ENCODE measurements at regions not wholly inside any gene's neighbourhood (a gene's known extent, or its start where the extent isn't known, plus 50 kb on each side); places are given as distances from the start of the nearest gene placed in this dataset.

DNA sequence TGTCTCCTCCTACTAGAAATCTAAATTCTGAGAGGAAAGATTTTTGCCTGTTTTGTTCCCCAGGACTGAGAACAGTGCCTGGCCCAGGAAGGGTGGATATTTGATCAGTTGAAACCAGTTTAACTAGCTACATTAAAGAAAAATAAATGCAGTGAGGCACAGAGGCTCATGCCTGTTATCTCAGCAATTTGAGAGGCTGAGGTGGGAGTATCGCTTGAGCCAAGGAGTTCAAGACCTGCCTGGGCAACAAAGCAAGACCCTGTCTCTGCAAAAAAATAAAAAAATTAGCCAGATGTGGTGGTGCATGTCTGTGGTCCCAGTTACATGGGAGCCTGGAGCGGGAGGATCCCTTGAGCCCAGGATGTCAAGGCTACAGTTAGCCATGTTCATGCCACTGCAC lies 104.8 kb upstream of the CPEB4 start:
- TF ChIP-seq, protein P1, sequence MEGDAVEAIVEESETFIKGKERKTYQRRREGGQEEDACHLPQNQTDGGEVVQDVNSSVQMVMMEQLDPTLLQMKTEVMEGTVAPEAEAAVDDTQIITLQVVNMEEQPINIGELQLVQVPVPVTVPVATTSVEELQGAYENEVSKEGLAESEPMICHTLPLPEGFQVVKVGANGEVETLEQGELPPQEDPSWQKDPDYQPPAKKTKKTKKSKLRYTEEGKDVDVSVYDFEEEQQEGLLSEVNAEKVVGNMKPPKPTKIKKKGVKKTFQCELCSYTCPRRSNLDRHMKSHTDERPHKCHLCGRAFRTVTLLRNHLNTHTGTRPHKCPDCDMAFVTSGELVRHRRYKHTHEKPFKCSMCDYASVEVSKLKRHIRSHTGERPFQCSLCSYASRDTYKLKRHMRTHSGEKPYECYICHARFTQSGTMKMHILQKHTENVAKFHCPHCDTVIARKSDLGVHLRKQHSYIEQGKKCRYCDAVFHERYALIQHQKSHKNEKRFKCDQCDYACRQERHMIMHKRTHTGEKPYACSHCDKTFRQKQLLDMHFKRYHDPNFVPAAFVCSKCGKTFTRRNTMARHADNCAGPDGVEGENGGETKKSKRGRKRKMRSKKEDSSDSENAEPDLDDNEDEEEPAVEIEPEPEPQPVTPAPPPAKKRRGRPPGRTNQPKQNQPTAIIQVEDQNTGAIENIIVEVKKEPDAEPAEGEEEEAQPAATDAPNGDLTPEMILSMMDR (tag by site-specific recombination; IDR thresholded peaks at IDR 0.05): no peak
- TF ChIP-seq, protein P2, sequence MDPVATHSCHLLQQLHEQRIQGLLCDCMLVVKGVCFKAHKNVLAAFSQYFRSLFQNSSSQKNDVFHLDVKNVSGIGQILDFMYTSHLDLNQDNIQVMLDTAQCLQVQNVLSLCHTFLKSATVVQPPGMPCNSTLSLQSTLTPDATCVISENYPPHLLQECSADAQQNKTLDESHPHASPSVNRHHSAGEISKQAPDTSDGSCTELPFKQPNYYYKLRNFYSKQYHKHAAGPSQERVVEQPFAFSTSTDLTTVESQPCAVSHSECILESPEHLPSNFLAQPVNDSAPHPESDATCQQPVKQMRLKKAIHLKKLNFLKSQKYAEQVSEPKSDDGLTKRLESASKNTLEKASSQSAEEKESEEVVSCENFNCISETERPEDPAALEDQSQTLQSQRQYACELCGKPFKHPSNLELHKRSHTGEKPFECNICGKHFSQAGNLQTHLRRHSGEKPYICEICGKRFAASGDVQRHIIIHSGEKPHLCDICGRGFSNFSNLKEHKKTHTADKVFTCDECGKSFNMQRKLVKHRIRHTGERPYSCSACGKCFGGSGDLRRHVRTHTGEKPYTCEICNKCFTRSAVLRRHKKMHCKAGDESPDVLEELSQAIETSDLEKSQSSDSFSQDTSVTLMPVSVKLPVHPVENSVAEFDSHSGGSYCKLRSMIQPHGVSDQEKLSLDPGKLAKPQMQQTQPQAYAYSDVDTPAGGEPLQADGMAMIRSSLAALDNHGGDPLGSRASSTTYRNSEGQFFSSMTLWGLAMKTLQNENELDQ (tag by site-specific recombination; IDR thresholded peaks at IDR 0.05; ENCODE audit: low read depth): no peak

All from HEK293 (cell line).